Retinal pigment epithelial cell (primary cell): ENCODE measurements at regions not wholly inside any gene's neighbourhood (a gene's known extent, or its start where the extent isn't known, plus 50 kb on each side); places are given as distances from the start of the nearest gene placed in this dataset.

Experiments
- DNase-seq: peaks from one replicate; pipeline ENCODE4 v3.0.0-alpha.2; 2010; ENCODE audit warnings: low read depth
- H3K4me3 ChIP-seq: 2 replicates; pipeline ENCODE4 v1.5.1; 2011; ENCODE audit warnings: mild to moderate bottlenecking, low read length, control low read depth, moderate library complexity
- TF ChIP-seq, protein P1 (sequence below): conservative IDR thresholded peaks from 2 replicates; pipeline ENCODE4 v1.5.1; 2011; ENCODE audit warnings: low read depth, low read length, control low read depth, inconsistent platforms

DNA sequence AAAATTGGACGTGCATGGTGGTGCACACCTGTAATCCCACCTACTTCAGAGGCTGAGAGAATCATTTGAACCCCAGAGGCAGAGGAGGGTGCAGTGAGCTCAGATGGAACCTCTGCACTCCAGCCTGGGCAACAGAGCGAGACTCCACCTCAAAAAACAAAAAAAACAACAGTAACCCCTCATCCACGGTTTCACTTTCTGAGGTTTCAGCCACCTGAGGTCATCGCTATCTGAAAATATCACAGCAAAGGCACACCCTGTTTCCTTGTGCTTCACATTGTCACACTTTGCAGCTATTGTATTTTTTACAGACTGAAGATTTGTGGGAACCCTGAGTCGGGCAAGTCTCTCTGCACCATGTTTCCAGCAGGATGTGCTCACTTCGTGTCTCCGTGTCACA is 54.1 kb upstream of the FOXQ1 start:
- TF ChIP-seq, protein P1, sequence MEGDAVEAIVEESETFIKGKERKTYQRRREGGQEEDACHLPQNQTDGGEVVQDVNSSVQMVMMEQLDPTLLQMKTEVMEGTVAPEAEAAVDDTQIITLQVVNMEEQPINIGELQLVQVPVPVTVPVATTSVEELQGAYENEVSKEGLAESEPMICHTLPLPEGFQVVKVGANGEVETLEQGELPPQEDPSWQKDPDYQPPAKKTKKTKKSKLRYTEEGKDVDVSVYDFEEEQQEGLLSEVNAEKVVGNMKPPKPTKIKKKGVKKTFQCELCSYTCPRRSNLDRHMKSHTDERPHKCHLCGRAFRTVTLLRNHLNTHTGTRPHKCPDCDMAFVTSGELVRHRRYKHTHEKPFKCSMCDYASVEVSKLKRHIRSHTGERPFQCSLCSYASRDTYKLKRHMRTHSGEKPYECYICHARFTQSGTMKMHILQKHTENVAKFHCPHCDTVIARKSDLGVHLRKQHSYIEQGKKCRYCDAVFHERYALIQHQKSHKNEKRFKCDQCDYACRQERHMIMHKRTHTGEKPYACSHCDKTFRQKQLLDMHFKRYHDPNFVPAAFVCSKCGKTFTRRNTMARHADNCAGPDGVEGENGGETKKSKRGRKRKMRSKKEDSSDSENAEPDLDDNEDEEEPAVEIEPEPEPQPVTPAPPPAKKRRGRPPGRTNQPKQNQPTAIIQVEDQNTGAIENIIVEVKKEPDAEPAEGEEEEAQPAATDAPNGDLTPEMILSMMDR, result no peak

DNA sequence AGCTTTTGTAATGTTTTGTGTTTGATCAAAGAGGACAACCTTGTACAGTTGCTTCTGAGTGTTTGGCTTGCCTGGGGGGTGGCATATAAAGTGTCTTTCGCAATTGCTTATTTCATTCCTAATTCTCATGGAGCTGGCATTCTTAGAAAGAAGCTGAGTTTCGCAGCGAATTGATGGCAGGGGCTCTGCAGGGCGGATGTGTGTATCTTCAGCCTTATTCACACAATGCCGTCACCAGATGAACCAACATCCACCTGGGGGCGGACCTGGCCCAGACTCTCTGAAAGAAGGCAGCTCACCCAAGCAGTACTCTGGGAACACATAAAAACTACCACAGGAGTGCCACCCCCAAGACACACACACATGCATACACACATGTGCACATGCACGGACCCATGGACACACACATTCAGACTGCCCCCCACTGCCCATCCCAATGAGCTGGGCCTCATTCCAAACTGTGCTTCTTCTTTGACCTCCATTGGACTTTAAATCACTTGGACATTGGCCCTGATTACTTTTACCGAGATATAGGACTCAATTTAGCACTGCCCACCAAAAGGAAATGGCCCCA is 55.4 kb upstream of the FOXQ1 start:
- TF ChIP-seq, protein P1, result no peak
- DNase-seq, result no peak
- H3K4me3 ChIP-seq, result no peak overlapping the region

More for the DNA sequence above, 54.1 kb upstream of the FOXQ1 start:
- no peak overlapping the region for H3K4me3 ChIP-seq
- DNase-seq, result no peak

DNA sequence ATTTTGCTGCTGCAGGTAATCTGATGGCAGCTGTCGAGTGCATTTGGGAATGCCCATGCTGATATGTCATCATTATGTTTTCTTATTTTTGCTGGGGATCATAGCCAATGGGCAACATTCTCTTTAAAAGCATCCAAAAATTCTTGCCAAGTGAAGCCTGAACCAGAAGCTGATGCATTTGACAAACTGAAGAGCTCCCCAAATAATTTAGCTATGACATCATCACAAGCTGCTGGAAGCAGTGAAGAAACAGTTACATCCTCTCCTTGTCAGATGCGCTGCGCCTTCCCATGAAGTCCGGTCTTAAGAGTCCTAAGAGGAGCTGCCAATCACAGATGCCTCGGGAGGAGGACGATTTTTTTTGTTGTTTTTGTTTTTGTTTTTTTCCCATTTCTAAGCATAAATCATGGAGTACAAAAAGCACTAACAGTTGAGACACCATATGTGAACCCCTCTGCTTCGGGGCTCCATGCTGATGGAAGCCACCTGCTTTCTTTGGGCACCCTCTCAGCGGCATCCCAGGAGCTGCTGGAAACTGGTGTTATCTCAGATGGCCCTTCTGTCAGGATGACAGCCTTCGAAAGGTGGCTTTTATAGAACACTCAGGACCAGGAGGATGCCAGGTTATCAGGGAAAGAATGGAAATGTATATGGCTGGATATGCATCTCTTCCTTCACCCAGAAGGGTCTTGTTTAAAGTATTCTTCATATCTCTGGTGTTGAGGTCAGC is 56.1 kb upstream of the FOXQ1 start:
- DNase-seq, result no peak
- no peak overlapping the region for H3K4me3 ChIP-seq
- TF ChIP-seq, protein P1, result no peak

DNA sequence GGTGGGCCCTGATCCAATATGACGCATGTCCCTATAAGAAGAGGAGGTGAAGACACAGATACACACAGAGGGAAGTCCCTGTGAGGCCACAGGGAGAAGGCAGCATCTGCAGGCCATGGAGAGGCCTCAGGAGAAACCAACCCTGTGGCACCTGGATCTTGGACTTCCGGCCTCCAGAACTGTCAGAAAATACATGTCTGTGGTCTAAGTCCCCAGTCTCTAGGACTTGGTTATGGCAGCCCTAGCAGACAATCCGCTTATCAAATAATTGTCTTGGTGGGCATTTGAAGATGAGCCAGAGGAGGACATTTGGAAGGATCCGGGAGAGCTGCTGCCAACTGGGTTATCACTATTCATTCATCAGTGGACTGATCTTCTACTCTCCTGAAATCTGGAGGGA is 57.6 kb upstream of the FOXQ1 start:
- TF ChIP-seq, protein P1, result no peak
- no peak for DNase-seq
- H3K4me3 ChIP-seq, result no peak overlapping the region

DNA sequence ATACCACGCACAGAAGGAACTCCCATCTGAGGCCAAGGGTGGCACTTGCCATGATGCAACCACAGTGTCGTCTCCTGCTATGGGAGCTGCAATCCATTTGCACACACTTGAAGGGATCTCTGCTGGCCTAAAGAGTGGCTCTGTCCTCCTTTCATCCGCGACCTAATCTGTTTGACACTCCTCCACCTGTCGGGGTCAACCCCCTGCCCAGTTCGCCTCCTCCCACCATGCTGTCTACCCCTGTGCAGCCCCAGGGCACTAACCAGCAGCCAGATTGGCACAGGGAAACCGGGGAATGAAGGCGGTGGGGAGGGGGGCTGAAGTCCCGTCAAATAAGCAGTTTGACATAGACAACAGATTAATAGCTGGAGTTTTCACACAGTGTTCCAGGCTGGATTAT is 58.1 kb upstream of the FOXQ1 start:
- TF ChIP-seq, protein P1, result no peak
- no peak overlapping the region for H3K4me3 ChIP-seq
- DNase-seq, result no peak

DNA sequence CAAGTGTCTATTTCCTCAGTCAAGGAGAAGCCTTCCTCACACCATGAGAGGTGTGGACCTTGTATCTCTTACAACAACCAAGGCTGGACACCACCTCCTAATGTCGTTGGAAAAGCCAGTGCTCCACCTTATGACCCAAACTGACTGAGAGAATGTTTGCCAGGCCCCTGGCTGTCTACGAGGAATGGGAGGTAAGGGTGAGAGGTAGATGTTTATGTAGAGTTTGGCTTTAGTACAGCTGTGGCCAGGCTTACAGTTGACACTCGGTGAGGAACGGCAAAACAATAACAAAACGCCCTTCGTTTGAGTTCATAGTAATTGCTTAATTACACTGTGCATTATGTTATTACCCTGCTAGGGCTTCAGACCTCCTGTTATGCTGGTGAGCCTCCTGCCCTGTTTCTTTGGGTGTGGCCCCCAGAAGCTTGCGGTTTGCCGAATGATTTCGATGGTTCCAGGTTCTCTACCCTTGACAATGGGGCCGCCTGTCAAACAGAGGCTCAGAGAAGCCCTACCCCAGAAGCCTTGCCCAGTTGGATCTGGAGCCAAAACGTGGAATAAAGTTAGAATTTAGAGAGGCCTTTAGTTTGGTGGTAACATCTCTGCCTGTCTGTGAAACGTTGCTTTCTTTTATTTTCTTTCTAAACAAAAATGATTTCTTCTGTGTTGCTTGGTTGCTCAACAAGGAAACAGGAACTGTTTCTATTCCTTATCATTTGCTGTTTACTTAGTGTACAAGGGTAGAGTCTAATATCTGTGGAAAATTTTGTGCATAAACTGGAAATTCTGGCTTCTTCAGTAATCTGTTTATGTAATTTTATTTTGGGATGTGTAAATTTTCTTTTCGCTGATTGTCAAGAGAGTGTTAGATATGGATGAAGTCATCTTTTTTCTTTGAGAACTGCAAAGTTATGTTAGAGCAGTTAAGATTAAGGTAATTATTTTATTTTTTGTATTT is 60.4 kb upstream of the FOXQ1 start:
- H3K4me3 ChIP-seq, result no peak overlapping the region
- no peak for DNase-seq
- TF ChIP-seq, protein P1, result no peak
